HEK293 (cell line): ENCODE measurements at regions not wholly inside any gene's neighbourhood (a gene's known extent, or its start where the extent isn't known, plus 50 kb on each side); places are given as distances from the start of the nearest gene placed in this dataset.

Experiments used
- BCL11A ChIP-seq: fragments of 450-650 bp; formaldehyde crosslinking; IDR thresholded peaks from 2 replicates; pipeline ENCODE4 v1.5.1; 2016; ENCODE audit warnings: low read depth, missing biosample characterization, missing genetic modification characterization
- CTCF ChIP-seq: fragments of 450-650 bp; formaldehyde crosslinking; IDR thresholded peaks from 2 replicates; pipeline ENCODE4 v1.5.1; 2016; ENCODE audit warnings: missing biosample characterization, missing genetic modification characterization
- OSR2 ChIP-seq: fragments of 450-650 bp; formaldehyde crosslinking; IDR thresholded peaks from 2 replicates; pipeline ENCODE4 v1.5.1; 2016; ENCODE audit warnings: missing biosample characterization, missing genetic modification characterization
- ZBTB17 ChIP-seq: fragments of 450-650 bp; formaldehyde crosslinking; IDR thresholded peaks from 2 replicates; pipeline ENCODE4 v1.5.1; 2016; ENCODE audit warnings: missing biosample characterization, missing genetic modification characterization
- ZBTB44 ChIP-seq: fragments of 450-650 bp; IDR thresholded peaks from 2 replicates; pipeline ENCODE4 v1.5.1; 2018; ENCODE audit warnings: missing biosample characterization, mild to moderate bottlenecking, missing genetic modification characterization
- ZBTB7A ChIP-seq: fragments of 450-650 bp; formaldehyde crosslinking; IDR thresholded peaks from 2 replicates; pipeline ENCODE4 v1.5.1; 2016; ENCODE audit warnings: low read depth, missing biosample characterization, missing genetic modification characterization
- ZFP37 ChIP-seq: fragments of 450-650 bp; formaldehyde crosslinking; IDR thresholded peaks from 2 replicates; pipeline ENCODE4 v1.5.1; 2016; ENCODE audit warnings: missing biosample characterization, missing genetic modification characterization
- ZNF146 ChIP-seq: fragments of 450-650 bp; formaldehyde crosslinking; IDR thresholded peaks from 2 replicates; pipeline ENCODE4 v1.5.1; 2016; ENCODE audit warnings: missing biosample characterization, missing genetic modification characterization
- ZNF157 ChIP-seq: fragments of 450-650 bp; formaldehyde crosslinking; IDR thresholded peaks from 2 replicates; pipeline ENCODE4 v1.5.1; 2016; ENCODE audit warnings: missing biosample characterization, missing genetic modification characterization
- ZNF707 ChIP-seq: fragments of 450-650 bp; formaldehyde crosslinking; IDR thresholded peaks from 2 replicates; pipeline ENCODE4 v1.5.1; 2016; ENCODE audit warnings: missing biosample characterization, missing genetic modification characterization
- ZNF830 ChIP-seq: fragments of 450-650 bp; IDR thresholded peaks from 2 replicates; pipeline ENCODE4 v1.5.0; 2018; ENCODE audit warnings: missing biosample characterization, missing genetic modification characterization, low read depth, mild to moderate bottlenecking, moderate library complexity

- TF ChIP-seq CTCF (tag by site-specific recombination) (no peak), ZBTB7A (tag by site-specific recombination) (no peak), OSR2 (tag by site-specific recombination) (no peak), BCL11A (tag by site-specific recombination) (no peak), ZNF830 (tag by site-specific recombination) (no peak), ZNF157 (tag by site-specific recombination) (no peak), ZNF146 (tag by site-specific recombination) (no peak), ZFP37 (tag by site-specific recombination) (no peak), ZBTB44 (tag by site-specific recombination) (no peak), ZNF707 (tag by site-specific recombination) (no peak), ZBTB17 (no peak)
These were observed 147.7 kb downstream of the WDR11 start for GRCh38 chr10:120998782-120999285.
